Fibroblast of skin of scalp (primary cell): ENCODE measurements at regions not wholly inside any gene's neighbourhood (a gene's known extent, or its start where the extent isn't known, plus 50 kb on each side); places are given as distances from the start of the nearest gene placed in this dataset.
A peak's percentile ranks its signal among the peaks of the same experiment; 100 is the strongest.

Experiments used
- DNase-seq: peaks from one replicate; pipeline ENCODE4 v3.0.0-alpha.2; 2013

DNA sequence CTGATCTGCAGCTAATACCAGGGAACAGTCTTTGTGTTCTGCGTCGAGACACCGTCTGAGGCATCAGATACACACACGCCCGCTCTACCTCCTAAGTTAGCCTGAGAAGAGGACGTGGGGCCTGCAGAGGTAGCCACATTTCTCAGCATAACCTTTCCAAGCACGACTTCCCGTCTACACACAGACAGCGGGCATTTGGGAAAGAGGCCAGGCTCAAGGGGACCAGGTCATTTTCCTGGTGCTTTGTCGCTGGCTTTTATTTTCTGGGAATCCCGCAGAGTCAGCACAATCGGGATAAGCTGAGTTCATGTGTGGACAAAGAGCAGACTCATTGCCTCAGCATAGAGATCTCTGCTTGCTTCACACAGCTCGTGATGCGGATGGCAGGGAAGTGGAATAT, 72.5 kb upstream of the SMYD2 start:
- no peak for DNase-seq

DNA sequence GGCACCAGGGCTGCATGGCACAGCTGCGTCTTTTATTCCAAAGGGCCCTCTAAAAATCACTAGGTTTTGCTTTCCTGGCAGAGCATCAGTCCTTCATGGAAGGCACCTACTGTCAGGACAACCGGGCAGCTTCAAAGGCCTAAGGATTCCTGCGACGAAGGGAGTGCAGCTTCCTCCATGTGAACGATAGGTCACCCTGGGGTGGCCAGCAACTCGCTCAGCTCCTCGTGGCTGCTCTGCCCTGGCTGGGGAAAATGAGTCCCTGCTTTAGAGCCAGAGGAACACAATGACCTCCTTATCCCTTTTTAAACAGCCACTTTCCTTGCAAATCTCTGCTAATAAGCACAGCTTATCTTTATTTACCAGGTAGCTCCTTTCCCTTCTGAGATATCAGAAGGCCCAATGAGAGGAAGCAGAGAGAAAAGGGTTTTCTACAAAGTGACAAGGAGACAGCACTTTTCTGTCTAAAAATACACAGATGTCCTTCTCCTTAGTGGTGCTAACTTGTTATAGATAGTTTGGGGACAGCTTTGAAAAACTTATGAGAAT, 71.6 kb upstream of the SMYD2 start:
- no peak for DNase-seq

DNA sequence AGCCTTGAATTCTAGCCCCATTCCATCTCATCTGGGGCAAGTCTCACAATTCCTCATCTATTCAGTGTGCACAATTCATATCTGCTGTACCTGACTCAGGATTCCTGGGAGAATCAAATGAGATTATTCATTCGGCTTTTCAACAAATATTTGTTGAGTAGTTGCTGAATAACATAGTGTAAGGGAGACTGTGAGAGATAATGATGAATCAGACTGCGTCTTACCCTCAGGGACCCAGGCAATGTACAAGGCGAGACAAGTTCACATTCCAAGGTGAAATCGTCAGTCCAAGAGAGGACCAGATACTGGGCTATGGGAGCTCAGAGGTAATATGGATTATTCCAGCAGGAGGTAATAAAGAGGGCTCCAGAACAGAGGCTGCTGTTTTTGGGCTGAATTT, 67.8 kb upstream of the SMYD2 start:
- DNase-seq: peak; percentile 50

DNA sequence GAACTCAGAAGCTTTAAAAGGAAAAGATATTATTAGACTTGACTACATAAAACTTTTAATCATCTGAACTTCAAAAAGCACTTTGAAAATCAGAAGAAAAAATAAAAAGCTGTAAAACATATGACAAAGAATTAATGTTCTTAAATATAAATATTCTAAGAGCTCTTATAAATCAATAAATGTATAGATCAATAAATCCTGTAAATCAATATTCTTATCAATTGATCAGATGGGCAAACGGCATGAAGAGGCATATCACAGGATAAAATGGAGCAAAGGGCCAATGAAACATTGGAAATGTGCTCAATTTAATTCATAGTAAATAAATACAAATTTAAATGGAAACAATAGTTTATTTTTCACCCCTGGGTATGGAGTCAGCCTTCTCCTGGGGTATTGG, 66.1 kb upstream of the SMYD2 start:
- no peak for DNase-seq

GRCh38 chr1:214215583-214215982, 65.4 kb upstream of the SMYD2 start:
- DNase-seq: no peak

- DNase-seq: no peak
Observed at GRCh38 chr1:214216021-214216420, 64.9 kb upstream of the SMYD2 start.

DNA sequence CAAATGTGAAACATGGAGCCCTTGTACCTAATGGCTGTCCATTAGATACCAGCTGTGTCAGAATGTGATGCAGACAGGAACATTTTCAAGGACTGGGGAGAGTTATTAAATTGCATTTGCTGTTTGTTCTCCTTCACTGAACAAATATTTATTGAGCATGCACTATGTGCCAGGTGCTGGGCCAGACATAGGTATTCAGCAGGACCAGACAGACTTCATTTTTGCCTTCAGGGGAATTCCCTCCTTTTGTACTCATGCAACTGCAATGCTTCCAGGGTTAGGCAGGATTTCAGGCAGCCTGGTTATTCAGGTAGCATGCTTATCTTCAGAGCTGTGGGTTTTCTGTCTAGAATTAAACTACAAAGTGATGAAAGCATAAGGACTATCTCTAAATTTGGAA, 64.2 kb upstream of the SMYD2 start:
- DNase-seq: no peak

DNA sequence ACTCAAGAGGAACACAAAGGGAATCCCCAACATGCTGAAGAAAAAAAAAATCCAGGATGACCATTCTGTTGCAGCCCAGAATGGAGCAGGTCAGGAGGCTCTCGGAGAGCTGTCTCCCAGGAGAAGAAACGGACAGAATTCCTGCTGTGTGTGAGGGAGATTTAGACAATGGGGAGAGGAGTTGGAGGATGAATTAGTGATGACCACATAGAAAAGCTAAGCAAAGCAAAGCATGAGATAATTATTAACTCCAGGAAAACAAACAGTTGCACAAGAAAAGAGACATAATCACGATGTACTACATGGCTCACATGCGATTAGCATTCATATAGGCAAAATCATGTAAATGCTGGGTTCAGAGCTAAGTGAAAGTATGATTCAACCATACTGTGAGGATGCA, 61.1 kb upstream of the SMYD2 start:
- no peak for DNase-seq

- no peak for DNase-seq
Observed at GRCh38 chr1:214220891-214221290, 60.1 kb upstream of the SMYD2 start.

- peak; percentile 41 for DNase-seq
Observed at GRCh38 chr1:214224611-214225354, 56.2 kb upstream of the SMYD2 start.

DNA sequence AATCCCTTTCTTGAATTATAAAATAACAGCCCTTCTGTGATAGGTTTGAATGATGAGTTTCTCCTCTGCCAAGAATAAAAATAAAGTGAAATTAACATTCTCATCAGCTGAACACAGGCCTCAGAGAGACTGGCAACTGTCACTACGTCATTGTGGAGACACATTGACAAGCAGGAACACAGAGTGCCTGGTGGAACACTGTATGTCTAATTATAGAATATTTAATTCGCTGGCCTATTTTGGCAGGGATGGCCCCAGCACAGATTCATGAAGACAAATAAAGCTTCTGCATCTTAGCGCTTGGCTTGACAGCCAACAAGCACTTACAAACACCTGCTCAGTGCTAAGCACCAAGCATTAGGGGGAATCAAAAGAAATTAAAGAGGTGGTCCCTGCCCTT, 52.0 kb upstream of the SMYD2 start:
- DNase-seq: no peak

GRCh38 chr1:214229736-214230135, 51.2 kb upstream of the SMYD2 start:
- DNase-seq: no peak
